ENCODE measurements at regions not wholly inside any gene's neighbourhood (a gene's known extent, or its start where the extent isn't known, plus 50 kb on each side); places are given as distances from the start of the nearest gene placed in this dataset.

DNA sequence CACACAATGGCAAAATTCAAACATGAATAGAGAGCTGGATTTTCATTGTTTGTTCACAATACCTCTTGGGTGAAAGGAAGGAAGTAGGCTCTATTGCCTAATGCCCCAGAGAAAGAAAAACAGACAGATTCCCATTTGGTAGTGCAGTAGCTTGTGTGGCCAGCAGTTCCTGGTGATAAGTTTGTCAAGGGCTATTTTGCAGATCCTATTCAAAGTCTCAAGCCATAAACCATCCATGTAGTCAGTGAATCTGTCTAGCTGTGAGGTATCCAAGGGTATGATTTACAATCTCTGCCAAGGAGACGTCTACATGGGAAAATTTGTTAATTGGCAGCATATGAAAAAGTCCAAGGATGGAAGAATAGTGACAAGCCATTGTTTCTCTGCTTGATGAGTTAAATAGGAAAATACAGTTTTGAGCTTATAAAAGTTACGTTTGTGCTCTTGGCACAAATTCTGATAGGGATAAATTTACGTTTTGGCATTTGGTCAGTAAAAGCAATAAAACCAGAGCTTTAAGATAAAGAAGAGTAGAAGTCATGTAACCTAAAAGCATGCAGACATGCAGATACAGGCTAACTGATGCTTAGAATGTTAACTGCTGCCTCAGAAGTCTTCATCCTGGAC is 269.1 kb downstream of the GATA3 start:
- H4K20me1 ChIP-seq (ENCODE audit: control insufficient read depth, insufficient read depth, low read depth, low read length) = no peaks in the 10 kb centered on the region
- no peak overlapping the region for H3K27ac ChIP-seq (ENCODE audit: low read depth, low read length)

GRCh38 chr10:8325024-8325980 is 270.8 kb downstream of the GATA3 start:
- no peak overlapping the region for H3K4me3 ChIP-seq (ENCODE audit: low read length)
- H3K79me2 ChIP-seq (ENCODE audit: control insufficient read depth, low read length) = no peaks in the 10 kb centered on the region
- H3K9me2 ChIP-seq (replicated peaks; ENCODE audit: control insufficient read depth, low read length) = no peaks in the 10 kb centered on the region
- H3F3A ChIP-seq (ENCODE audit: control insufficient read depth, insufficient read depth) = no peaks in the 10 kb centered on the region
- H3K4me1 ChIP-seq (ENCODE audit: control insufficient read depth, low read length) = no peaks in the 10 kb centered on the region
- no peaks in the 10 kb centered on the region for H3K9me3 ChIP-seq (ENCODE audit: control insufficient read depth, insufficient read depth, low read length)
- no peak overlapping the region for H3K4me2 ChIP-seq (ENCODE audit: low read length)
- no peak for TF ChIP-seq EZH2phosphoT487 (IDR thresholded peaks at IDR 0.05; ENCODE audit: borderline replicate concordance, low read length)
- TF ChIP-seq, protein P1, sequence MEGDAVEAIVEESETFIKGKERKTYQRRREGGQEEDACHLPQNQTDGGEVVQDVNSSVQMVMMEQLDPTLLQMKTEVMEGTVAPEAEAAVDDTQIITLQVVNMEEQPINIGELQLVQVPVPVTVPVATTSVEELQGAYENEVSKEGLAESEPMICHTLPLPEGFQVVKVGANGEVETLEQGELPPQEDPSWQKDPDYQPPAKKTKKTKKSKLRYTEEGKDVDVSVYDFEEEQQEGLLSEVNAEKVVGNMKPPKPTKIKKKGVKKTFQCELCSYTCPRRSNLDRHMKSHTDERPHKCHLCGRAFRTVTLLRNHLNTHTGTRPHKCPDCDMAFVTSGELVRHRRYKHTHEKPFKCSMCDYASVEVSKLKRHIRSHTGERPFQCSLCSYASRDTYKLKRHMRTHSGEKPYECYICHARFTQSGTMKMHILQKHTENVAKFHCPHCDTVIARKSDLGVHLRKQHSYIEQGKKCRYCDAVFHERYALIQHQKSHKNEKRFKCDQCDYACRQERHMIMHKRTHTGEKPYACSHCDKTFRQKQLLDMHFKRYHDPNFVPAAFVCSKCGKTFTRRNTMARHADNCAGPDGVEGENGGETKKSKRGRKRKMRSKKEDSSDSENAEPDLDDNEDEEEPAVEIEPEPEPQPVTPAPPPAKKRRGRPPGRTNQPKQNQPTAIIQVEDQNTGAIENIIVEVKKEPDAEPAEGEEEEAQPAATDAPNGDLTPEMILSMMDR (IDR thresholded peaks at IDR 0.05; ENCODE audit: low read depth, low read length, poor library complexity, severe bottlenecking) = no peak
- no peaks in the 10 kb centered on the region for H3K36me3 ChIP-seq (ENCODE audit: control insufficient read depth, low read length)
- H4K20me1 ChIP-seq (ENCODE audit: control insufficient read depth, insufficient read depth, low read depth, low read length) = no peaks in the 10 kb centered on the region
- no peak overlapping the region for H3K27ac ChIP-seq (ENCODE audit: low read depth, low read length)
- H3K27me3 ChIP-seq (ENCODE audit: control insufficient read depth, low read length) = no peaks in the 10 kb centered on the region

More for the DNA sequence above, 269.1 kb downstream of the GATA3 start:
- H3K9me2 ChIP-seq (replicated peaks; ENCODE audit: control insufficient read depth, low read length) = no peaks in the 10 kb centered on the region
- no peaks in the 10 kb centered on the region for H3K36me3 ChIP-seq (ENCODE audit: control insufficient read depth, low read length)
- no peaks in the 10 kb centered on the region for H3K4me1 ChIP-seq (ENCODE audit: control insufficient read depth, low read length)
- H3K4me3 ChIP-seq (ENCODE audit: low read length) = no peak overlapping the region
- no peak overlapping the region for H3K4me2 ChIP-seq (ENCODE audit: low read length)
- H3K27me3 ChIP-seq (ENCODE audit: control insufficient read depth, low read length) = no peaks in the 10 kb centered on the region
- no peaks in the 10 kb centered on the region for H3F3A ChIP-seq (ENCODE audit: control insufficient read depth, insufficient read depth)
- H3K9me3 ChIP-seq (ENCODE audit: control insufficient read depth, insufficient read depth, low read length) = no peaks in the 10 kb centered on the region
- TF ChIP-seq EZH2phosphoT487 (IDR thresholded peaks at IDR 0.05; ENCODE audit: borderline replicate concordance, low read length) = no peak
- TF ChIP-seq, protein P1 (IDR thresholded peaks at IDR 0.05; ENCODE audit: low read depth, low read length, poor library complexity, severe bottlenecking) = no peak
- H3K79me2 ChIP-seq (ENCODE audit: control insufficient read depth, low read length) = no peaks in the 10 kb centered on the region

- H3F3A ChIP-seq (ENCODE audit: control insufficient read depth, insufficient read depth) = no peaks in the 10 kb centered on the region
- H3K36me3 ChIP-seq (ENCODE audit: control insufficient read depth, low read length) = no peaks in the 10 kb centered on the region
- no peak overlapping the region for H3K4me2 ChIP-seq (ENCODE audit: low read length)
- no peak overlapping the region for H3K27ac ChIP-seq (ENCODE audit: low read depth, low read length)
- TF ChIP-seq, protein P1 (IDR thresholded peaks at IDR 0.05; ENCODE audit: low read depth, low read length, poor library complexity, severe bottlenecking) = no peak
- no peak for TF ChIP-seq EZH2phosphoT487 (IDR thresholded peaks at IDR 0.05; ENCODE audit: borderline replicate concordance, low read length)
- no peaks in the 10 kb centered on the region for H3K27me3 ChIP-seq (ENCODE audit: control insufficient read depth, low read length)
- no peaks in the 10 kb centered on the region for H3K9me2 ChIP-seq (replicated peaks; ENCODE audit: control insufficient read depth, low read length)
- H3K4me1 ChIP-seq (ENCODE audit: control insufficient read depth, low read length) = no peaks in the 10 kb centered on the region
- no peaks in the 10 kb centered on the region for H3K9me3 ChIP-seq (ENCODE audit: control insufficient read depth, insufficient read depth, low read length)
- H3K79me2 ChIP-seq (ENCODE audit: control insufficient read depth, low read length) = no peaks in the 10 kb centered on the region
- H3K4me3 ChIP-seq (ENCODE audit: low read length) = no peak overlapping the region
- no peaks in the 10 kb centered on the region for H4K20me1 ChIP-seq (ENCODE audit: control insufficient read depth, insufficient read depth, low read depth, low read length)
These were observed 272.1 kb downstream of the GATA3 start for GRCh38 chr10:8326396-8327139.

Data from DOHH2 (cell line).